Testis (tissue), 2 donors: ENCODE measurements at regions not wholly inside any gene's neighbourhood (a gene's known extent, or its start where the extent isn't known, plus 50 kb on each side); places are given as distances from the start of the nearest gene placed in this dataset.

Source experiments
- DNase-seq: peaks from one replicate; pipeline ENCODE4 v3.0.0-alpha.2; 2019
- H3K27ac ChIP-seq, 2 donors: fragments of 200-600 bp; sonication (generic); one replicate each; pipeline ENCODE4 v1.5.1; 2019
- H3K27me3 ChIP-seq: fragments of 200-600 bp; sonication (generic); one replicate; pipeline ENCODE4 v1.5.1; 2019
- H3K36me3 ChIP-seq: fragments of 200-600 bp; sonication (generic); one replicate; pipeline ENCODE4 v1.5.1; 2017; ENCODE audit warnings: low read depth; ENCODE audit errors: missing control alignments
- H3K4me1 ChIP-seq: fragments of 200-600 bp; sonication (generic); one replicate; pipeline ENCODE4 v1.5.1; 2019
- H3K4me3 ChIP-seq, 2 donors: fragments of 200-600 bp; sonication (generic); one replicate each; pipeline ENCODE4 v1.5.1; 2017 to 2019
- H3K9me3 ChIP-seq: fragments of 200-600 bp; sonication (generic); one replicate; pipeline ENCODE4 v1.5.1; 2017
- POLR2A ChIP-seq: fragments of 450-650 bp; IDR thresholded peaks from one replicate; pipeline ENCODE4 v1.6.1; 2017; ENCODE audit warnings: antibody characterized with exemption, mild to moderate bottlenecking, moderate library complexity
- WGBS, 2 donors: methylation state at CpG; one replicate each; pipeline ENCODE4 v1.1.5; 2018; 5-methylcytosine and 5-hydroxymethylcytosine counted together
- intact Hi-C: fragments of 100-400 bp; cut with DNase I; formaldehyde crosslinking; loops from one replicate; pipeline ENCODE4 v1.15.1; 2023; ENCODE audit warnings: low total_unique reads
- TF ChIP-seq, protein P1 (sequence below), 3 experiments: fragments of 450-650 bp in 2 of 3; fragments of 200-600 bp in 1 of 3; sonication (generic) in 1 of 3; IDR thresholded peaks; one replicate each; pipeline ENCODE4 v1.5.1; 2016 to 2019; ENCODE audit warnings: antibody characterized with exemption in 3 of 3, mild to moderate bottlenecking in 2 of 3, moderate library complexity in 1 of 3

DNA sequence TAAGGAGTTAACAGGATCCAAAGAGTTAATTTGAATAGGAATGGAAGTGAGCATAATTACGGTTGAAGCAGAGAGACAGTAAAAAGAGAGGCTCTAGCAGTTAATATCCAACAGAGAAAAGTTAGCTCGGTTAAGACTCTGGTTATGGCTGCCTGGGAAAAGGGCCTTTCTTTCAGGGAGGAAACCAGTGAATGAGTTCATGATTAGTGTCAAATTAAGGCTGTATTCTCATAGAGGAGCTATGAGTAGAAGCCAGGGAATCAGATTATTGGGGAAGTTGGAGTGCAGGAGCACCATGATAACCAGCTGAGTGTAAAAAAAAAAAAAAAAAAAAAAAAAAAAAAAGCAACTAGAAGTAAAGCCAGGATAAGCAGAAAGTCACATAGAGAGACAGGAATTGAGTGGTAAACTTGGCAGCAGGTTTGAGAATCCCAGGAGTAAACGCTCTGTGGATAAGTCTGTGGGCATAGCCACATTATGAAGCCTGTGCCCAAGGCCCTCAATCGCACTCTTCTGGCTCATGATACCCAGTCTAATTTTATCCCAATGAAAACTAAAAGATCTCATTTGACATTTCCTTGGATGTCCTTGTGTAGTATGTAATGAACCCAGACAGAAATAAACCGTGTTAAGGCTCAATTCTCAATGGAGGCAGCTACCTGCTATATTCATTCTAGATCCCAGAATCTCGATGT is 372.6 kb upstream of the MPDZ start:
- no peak overlapping the region for H3K27ac ChIP-seq
- TF ChIP-seq POLR2A = no peak
- TF ChIP-seq, protein P1, sequence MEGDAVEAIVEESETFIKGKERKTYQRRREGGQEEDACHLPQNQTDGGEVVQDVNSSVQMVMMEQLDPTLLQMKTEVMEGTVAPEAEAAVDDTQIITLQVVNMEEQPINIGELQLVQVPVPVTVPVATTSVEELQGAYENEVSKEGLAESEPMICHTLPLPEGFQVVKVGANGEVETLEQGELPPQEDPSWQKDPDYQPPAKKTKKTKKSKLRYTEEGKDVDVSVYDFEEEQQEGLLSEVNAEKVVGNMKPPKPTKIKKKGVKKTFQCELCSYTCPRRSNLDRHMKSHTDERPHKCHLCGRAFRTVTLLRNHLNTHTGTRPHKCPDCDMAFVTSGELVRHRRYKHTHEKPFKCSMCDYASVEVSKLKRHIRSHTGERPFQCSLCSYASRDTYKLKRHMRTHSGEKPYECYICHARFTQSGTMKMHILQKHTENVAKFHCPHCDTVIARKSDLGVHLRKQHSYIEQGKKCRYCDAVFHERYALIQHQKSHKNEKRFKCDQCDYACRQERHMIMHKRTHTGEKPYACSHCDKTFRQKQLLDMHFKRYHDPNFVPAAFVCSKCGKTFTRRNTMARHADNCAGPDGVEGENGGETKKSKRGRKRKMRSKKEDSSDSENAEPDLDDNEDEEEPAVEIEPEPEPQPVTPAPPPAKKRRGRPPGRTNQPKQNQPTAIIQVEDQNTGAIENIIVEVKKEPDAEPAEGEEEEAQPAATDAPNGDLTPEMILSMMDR (IDR thresholded peaks at IDR 0.05) = no peak
- no peaks in the 10 kb centered on the region for H3K4me1 ChIP-seq
- no peaks in the 10 kb centered on the region for H3K27me3 ChIP-seq
- H3K9me3 ChIP-seq = no peaks in the 10 kb centered on the region
- no peaks in the 10 kb centered on the region for H3K36me3 ChIP-seq
- H3K4me3 ChIP-seq = no peak overlapping the region
- no peak for DNase-seq
- intact Hi-C loops = no loop called here
- 81 to 82% methylated on average over 6 of the region's 6 CpGs for WGBS, 2 donors

DNA sequence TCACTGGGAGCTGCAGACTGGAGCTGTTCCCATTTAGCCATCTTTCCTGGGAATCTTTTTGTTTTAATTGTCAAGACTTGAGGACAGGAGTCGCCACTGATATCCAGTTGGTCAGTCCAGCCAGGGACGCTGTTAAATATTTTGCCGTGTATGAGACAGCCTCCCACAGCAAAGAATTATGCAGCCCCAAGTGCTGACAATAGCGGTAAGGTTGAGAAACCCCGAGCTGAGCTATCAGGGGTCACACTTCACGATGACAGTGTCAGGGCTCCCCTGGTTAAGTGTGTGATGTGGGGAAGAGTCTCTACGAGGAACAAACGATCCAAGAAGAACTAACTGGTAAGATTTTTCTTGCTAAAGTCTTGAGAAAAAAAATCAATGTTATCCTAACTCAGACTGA is 372.0 kb upstream of the MPDZ start:
- Histone ChIP-seq H3K4me1 (no peaks in the 10 kb centered on the region), H3K9me3 (no peaks in the 10 kb centered on the region), H3K27ac (no peak overlapping the region), H3K27me3 (no peaks in the 10 kb centered on the region), H3K36me3 (no peaks in the 10 kb centered on the region), H3K4me3 (no peak overlapping the region)
- no peak for DNase-seq
- intact Hi-C loops = no loop called here
- TF ChIP-seq, protein P1 (IDR thresholded peaks at IDR 0.05) = no peak
- TF ChIP-seq POLR2A = no peak
- WGBS, 2 donors = 67 to 77% methylated on average over 8 of the region's 8 CpGs

- H3K4me3 ChIP-seq = no peak overlapping the region
- TF ChIP-seq, protein P1 (IDR thresholded peaks at IDR 0.05) = no peak
- TF ChIP-seq POLR2A = no peak
- intact Hi-C loops = no loop called here
- no peaks in the 10 kb centered on the region for H3K4me1 ChIP-seq
- H3K36me3 ChIP-seq = no peaks in the 10 kb centered on the region
- no peak overlapping the region for H3K27ac ChIP-seq
- H3K9me3 ChIP-seq = no peaks in the 10 kb centered on the region
- WGBS, 2 donors = 95% methylated on average over 3 of the region's 3 CpGs
- H3K27me3 ChIP-seq = no peaks in the 10 kb centered on the region
- no peak for DNase-seq
Measured at GRCh38 chr9:13648676-13649075, 369.2 kb upstream of the MPDZ start.

GRCh38 chr9:13648068-13648467 is 368.6 kb upstream of the MPDZ start:
- no peak for DNase-seq
- Histone ChIP-seq H3K4me3 (no peak overlapping the region), H3K36me3 (no peaks in the 10 kb centered on the region), H3K27ac (no peak overlapping the region), H3K9me3 (no peaks in the 10 kb centered on the region), H3K4me1 (no peaks in the 10 kb centered on the region), H3K27me3 (no peaks in the 10 kb centered on the region)
- TF ChIP-seq, protein P1 (IDR thresholded peaks at IDR 0.05) = no peak
- intact Hi-C loops = no loop called here

DNA sequence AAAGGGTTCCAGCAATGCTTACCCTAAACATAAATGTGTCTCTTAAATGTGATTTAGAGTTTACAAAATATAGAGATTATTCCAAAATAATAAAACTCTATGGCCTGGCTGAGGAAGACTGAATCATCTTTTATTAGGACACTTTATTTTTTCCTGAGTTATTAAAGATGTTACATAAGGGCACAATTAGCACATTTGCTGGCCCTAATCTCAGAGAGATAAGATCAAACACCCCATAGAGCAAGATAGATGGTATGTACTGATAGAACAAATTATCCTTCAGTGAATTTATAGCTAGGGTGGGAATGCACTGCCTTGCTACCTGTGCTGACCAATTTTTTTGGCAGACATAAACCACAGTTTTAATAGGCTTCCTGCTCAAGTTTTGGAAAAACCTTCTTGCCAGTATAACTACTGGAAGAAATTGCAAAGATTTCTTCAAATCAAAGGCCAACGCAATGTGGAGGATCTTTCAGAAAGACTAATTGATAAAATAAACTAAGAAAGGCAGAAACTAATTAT is 367.1 kb upstream of the MPDZ start:
- H3K27ac ChIP-seq = no peak overlapping the region
- H3K27me3 ChIP-seq = no peaks in the 10 kb centered on the region
- intact Hi-C loops = no loop called here
- 75 to 89% methylated on average over 1 of the region's 1 CpG for WGBS, 2 donors
- DNase-seq = no peak
- no peaks in the 10 kb centered on the region for H3K36me3 ChIP-seq
- H3K4me1 ChIP-seq = no peaks in the 10 kb centered on the region
- no peaks in the 10 kb centered on the region for H3K9me3 ChIP-seq
- no peak overlapping the region for H3K4me3 ChIP-seq
- TF ChIP-seq POLR2A = no peak
- TF ChIP-seq, protein P1 (IDR thresholded peaks at IDR 0.05) = no peak
